ENCODE measurements at regions not wholly inside any gene's neighbourhood (a gene's known extent, or its start where the extent isn't known, plus 50 kb on each side); places are given as distances from the start of the nearest gene placed in this dataset.
"Not testable (repeated sequence)": the region's sequence is repeated elsewhere in the genome, so short reads cannot be mapped to it uniquely, and the experiment has no call there.

DNA sequence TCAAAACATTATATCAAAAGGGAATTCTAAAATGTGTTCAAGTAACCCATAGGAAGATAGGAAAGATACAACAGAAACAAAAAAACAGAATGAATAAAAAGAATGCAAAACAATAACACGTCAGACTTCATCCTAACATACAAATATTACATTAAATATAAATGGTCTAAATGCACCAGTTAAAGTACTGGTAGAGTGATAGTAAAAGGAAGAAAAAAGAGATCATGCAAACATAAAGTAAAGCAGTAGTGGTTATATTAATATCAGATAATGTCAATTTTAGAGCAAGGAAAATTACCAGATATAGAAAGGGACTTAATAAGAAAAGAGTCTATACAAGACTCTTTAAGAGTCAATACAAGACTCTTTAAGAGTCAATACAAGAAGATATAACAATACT lies 755.7 kb downstream of the MCTP2 start:
- DNase-seq: no peak

GRCh38 chr15:94991718-94992117 lies 760.4 kb downstream of the MCTP2 start:
- DNase-seq: no peak

DNA sequence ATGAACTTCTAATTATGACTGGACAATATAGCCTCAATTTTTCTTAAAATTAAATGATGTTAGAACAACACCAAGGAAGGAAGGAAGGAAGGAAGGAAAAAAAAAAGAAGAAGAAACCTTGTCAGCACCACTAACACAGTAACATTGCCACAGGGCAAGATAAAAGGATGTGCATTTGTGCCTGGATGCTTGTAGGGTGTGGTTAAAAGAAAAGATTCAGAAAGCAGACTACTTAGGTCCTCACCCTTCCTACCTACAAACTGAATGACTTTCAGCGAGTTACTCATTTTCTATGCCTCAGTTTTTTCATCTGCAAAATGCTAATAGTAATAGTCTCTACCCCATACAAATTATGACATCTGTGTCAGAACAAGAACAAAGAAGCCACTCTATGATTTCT lies 778.3 kb downstream of the MCTP2 start:
- no peak for DNase-seq

GRCh38 chr15:95013381-95013780 lies 782.0 kb downstream of the MCTP2 start:
- DNase-seq: no peak

GRCh38 chr15:95016511-95017229 lies 785.3 kb downstream of the MCTP2 start:
- DNase-seq: no peak

DNA sequence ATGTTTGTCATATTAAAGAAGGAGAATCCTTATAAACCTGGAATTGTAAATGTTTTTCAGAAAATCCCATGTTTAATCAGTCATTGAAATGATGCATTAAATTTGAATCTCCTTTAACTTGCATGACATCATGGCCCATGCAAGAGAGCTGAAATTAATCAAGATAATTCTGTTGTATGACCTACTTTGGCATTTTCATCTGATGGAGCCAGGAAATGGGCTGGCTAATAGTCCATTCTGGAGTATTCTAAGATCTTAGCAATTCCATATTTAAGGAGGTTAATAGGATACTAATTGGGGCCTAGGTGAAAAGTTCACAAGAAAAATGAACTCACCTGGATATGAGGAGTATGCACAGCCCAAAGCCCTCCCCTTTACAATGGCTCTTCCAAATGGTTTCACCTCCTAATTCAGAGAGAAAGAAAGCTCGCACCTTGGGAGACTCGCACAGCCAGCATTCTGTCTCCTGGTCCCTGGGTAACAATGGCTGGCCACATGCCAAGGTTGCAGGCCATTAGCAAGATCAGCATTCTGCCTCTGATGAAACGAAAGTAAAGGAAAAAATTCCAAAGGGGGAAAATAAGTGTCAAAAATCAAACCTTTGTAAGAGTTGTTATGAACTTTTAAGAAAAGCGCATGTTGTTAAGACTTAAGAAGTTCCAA lies 786.4 kb downstream of the MCTP2 start:
- DNase-seq: peak in 5 of 56 donors; percentile 0 to 31 (median 3)

- no peak for DNase-seq
Measured at GRCh38 chr15:95018888-95019545, 787.7 kb downstream of the MCTP2 start.

DNA sequence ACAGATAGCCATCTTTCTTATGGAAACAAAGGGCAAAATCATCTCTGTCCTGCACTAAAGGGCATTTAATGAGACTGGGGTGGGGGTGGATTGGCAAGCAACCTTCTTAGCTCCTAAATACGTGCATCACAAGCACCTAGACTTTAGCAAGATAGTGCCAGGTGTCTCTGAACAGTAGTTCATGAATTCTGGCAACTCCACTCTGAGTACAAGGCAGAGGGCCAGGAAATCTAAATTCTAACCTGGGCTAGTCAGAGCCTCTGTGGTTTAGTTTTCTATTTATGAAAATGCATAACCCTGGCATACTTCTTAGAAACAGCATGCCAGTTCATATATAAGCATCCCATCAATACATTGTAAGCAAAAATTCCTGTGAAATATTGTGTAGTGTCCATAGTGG lies 788.5 kb downstream of the MCTP2 start:
- no peak for DNase-seq

DNA sequence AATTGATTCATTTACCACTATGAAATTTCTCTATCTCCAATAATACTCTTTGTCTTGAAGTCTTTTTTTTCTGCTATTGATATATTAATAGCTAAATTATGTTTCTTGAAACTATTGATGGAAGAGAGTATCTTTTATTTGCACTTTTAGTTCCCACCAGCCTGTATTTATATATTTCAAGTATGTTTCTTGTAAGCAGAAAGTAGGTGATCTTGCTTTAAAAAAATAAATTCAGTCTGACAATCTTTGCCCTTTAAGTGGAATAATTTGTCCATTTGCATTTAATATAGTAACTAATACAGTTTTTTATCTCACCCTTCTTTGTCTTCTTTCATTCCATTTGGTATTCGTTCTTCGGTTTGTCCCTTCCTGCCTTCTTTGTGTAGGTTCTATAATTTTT lies 790.5 kb downstream of the MCTP2 start:
- no peak for DNase-seq

GRCh38 chr15:95024351-95024750 lies 793.0 kb downstream of the MCTP2 start:
- no peak for DNase-seq

DNA sequence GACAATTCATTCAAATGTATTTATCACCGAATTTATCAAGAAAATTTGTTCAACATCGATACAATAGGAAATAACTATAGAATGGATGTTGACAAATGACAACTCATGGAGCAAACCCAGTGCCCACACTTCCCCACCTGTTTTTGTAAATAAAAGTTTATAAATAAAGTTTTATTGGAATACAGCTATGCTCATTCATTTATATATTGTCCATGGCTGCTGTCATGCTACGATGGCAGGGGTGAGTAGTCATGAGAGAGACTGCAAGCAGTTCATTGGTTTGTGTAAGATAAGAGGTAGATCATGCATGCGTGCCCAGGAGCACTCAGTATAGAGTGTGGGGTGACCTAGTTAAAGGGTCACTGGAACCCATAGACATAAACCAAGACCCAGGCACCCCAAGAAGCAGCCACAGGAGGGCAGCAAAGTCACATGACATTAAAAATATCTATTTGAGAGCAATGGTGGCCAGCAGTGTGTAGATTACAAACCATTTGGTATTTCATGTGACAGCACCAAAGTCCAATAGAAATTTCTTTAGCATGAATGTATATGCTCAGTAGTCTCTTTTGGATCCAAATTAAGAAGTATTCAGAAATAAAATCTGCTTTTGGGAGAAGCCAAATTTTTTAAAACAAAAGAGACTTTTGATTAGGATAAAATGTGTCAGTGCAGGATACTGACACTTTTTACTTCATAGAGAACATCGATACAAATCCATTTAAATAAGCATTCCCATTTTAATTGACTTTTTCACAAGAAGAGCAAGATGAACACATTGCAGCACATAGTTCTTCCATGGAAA lies 794.8 kb downstream of the MCTP2 start:
- DNase-seq: peak in 1 of 56 donors; percentile 0

GRCh38 chr15:95027981-95028380 lies 796.6 kb downstream of the MCTP2 start:
- DNase-seq: no peak

- DNase-seq: no peak
Measured at GRCh38 chr15:95032156-95032555, 800.8 kb downstream of the MCTP2 start.

GRCh38 chr15:95035106-95035505 lies 803.7 kb downstream of the MCTP2 start:
- no peak for DNase-seq

GRCh38 chr15:95041297-95041696 lies 809.9 kb downstream of the MCTP2 start:
- no peak for DNase-seq

- not testable (repeated sequence) for DNase-seq
Measured at GRCh38 chr15:95043236-95043932, 812.0 kb downstream of the MCTP2 start.

DNA sequence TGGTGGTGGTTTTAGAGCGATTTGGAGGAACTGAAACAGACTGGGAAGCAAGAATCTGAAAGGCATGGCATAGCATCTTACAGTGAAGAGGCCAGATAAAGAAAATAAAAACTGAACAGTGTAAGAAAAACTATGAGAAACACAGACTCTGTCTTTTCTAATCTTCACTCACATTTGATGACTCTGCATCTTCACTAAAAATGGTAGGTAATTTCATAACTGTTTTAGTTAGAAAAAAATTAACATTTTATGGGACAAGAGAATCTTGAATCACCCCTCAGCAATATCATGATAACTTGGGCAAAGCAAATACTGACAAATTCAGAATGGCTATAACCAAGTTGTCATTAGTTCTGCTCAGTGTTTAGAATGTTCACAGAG lies 812.6 kb downstream of the MCTP2 start:
- DNase-seq: no peak

GRCh38 chr15:95044745-95045417 lies 813.5 kb downstream of the MCTP2 start:
- DNase-seq: no peak

DNA sequence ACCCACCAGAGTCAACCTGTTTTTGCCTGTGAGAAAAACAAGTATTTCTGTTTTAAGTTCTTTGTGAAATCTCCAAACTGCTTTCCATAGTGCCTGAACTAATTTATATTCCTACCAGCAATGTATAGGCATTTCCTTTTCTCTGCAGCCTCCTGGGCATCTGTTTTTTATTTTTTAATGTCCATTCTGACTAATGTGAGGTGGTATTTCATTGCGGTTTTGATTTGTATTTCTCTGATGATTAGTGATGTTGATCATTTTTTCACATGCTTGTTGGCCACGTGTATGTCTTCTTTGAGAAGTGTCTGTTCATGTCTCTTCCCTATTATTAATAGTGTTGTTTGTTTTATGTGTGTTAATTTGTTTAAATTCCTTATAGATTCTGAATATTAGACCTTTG lies 820.5 kb downstream of the MCTP2 start:
- DNase-seq: no peak

DNA sequence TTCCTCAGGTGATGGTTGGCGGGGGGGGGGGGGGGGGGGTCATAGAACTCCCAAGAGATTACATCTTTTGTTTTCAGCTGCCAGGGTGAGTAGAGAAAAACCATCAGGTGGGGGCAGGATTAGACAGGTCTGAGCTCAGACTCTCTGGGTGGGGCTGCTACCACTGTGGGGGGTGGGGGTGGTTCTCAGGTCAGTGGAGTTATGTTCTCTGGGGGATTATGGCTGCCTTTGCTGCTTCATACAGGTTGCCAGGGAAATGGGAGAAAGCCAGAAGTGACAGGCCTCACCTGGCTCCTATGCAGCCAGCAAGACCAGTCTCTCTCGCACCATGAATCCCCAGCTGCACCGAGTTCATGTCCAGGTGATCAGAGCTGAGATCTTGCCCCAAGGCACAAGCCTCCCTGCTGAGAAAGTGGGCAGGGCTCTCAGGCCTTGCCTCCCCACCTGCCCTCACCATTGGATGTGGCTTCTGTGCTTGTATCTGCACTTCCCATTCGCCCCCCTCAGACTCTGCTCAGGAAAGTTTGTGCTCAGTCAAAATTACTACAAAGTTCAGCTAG lies 828.1 kb downstream of the MCTP2 start:
- DNase-seq: no peak
